HEK293 (cell line): ENCODE measurements at regions not wholly inside any gene's neighbourhood (a gene's known extent, or its start where the extent isn't known, plus 50 kb on each side); places are given as distances from the start of the nearest gene placed in this dataset.

ENCODE experiments used
- CTCF ChIA-PET: fragments of 350-600 bp; formaldehyde crosslinking; extraction: SDS; loops from one replicate; lab custom pipeline; 2021; ENCODE audit warnings: antibody characterized with exemption; lab: Yijun Ruan, JAX
- POLR2A ChIA-PET: fragments of 300-600 bp; formaldehyde crosslinking; extraction: SDS; loops from one replicate; lab custom pipeline; 2020; ENCODE audit warnings: antibody characterized with exemption, inconsistent platforms; lab: Yijun Ruan, JAX
- H3K27ac ChIP-seq: fragments of 200-500 bp; sonication (Bioruptor generic); 2 replicates; pipeline ENCODE4 v1.5.1; 2014; ENCODE audit warnings: low read depth, low read length, control low read depth, inconsistent platforms; ENCODE audit errors: extremely low read depth
- H3K36me3 ChIP-seq, 2 experiments: fragments of 200-500 bp in 1 of 2; sonication (Bioruptor generic) in 1 of 2; 1 replicate in 1 of 2; 2 replicates in 1 of 2; pipeline ENCODE4 v1.5.1; 2014 to 2017; ENCODE audit warnings: inconsistent platforms in 2 of 2, low read length in 2 of 2; ENCODE audit not compliant: control insufficient read depth in 2 of 2, insufficient read depth in 1 of 2
- H3K4me1 ChIP-seq: fragments of 200-500 bp; sonication (Bioruptor generic); 2 replicates; pipeline ENCODE4 v1.5.1; 2014; ENCODE audit warnings: mild to moderate bottlenecking, low read length, inconsistent platforms; ENCODE audit not compliant: control insufficient read depth, insufficient read depth
- H3K4me3 ChIP-seq: 2 replicates; pipeline ENCODE4 v1.5.1; 2011; ENCODE audit warnings: low read depth, mild to moderate bottlenecking, control low read depth, low read length, moderate library complexity
- H3K9me3 ChIP-seq: fragments of 200-500 bp; sonication (Bioruptor generic); 2 replicates; pipeline ENCODE4 v1.5.1; 2014; ENCODE audit warnings: low read depth, low read length, inconsistent platforms; ENCODE audit not compliant: control insufficient read depth, insufficient read depth
- IKZF3 ChIP-seq: fragments of 450-650 bp; IDR thresholded peaks from 2 replicates; pipeline ENCODE4 v1.5.0; 2018; ENCODE audit warnings: missing biosample characterization, mild to moderate bottlenecking, missing genetic modification characterization, moderate library complexity
- KLF16 ChIP-seq: fragments of 450-650 bp; formaldehyde crosslinking; IDR thresholded peaks from 2 replicates; pipeline ENCODE4 v1.5.1; 2017; ENCODE audit warnings: missing biosample characterization, missing genetic modification characterization
- PRDM2 ChIP-seq: fragments of 450-650 bp; formaldehyde crosslinking; IDR thresholded peaks from 2 replicates; pipeline ENCODE4 v1.5.1; 2016; ENCODE audit warnings: missing biosample characterization, missing genetic modification characterization, borderline replicate concordance
- REST ChIP-seq: fragments of 450-650 bp; formaldehyde crosslinking; IDR thresholded peaks from 2 replicates; pipeline ENCODE4 v1.5.1; 2016; ENCODE audit warnings: missing biosample characterization, missing genetic modification characterization
- WT1 ChIP-seq: fragments of 450-650 bp; formaldehyde crosslinking; IDR thresholded peaks from 2 replicates; pipeline ENCODE4 v1.5.1; 2016; ENCODE audit warnings: missing biosample characterization, missing genetic modification characterization
- ZBTB6 ChIP-seq: fragments of 450-650 bp; formaldehyde crosslinking; IDR thresholded peaks from 2 replicates; pipeline ENCODE4 v1.5.1; 2017; ENCODE audit warnings: missing biosample characterization, missing genetic modification characterization
- ZNF169 ChIP-seq: fragments of 450-650 bp; formaldehyde crosslinking; IDR thresholded peaks from 2 replicates; pipeline ENCODE4 v1.5.1; 2016; ENCODE audit warnings: missing biosample characterization, missing genetic modification characterization
- ZNF221 ChIP-seq: fragments of 450-650 bp; formaldehyde crosslinking; IDR thresholded peaks from 2 replicates; pipeline ENCODE4 v1.5.1; 2017; ENCODE audit warnings: missing biosample characterization, missing genetic modification characterization, borderline replicate concordance
- ZNF248 ChIP-seq: fragments of 450-650 bp; formaldehyde crosslinking; IDR thresholded peaks from 2 replicates; pipeline ENCODE4 v1.5.1; 2017; ENCODE audit warnings: missing biosample characterization, missing genetic modification characterization
- ZNF335 ChIP-seq: fragments of 450-650 bp; formaldehyde crosslinking; conservative IDR thresholded peaks from 2 replicates; pipeline ENCODE4 v1.5.1; 2016; ENCODE audit warnings: missing biosample characterization, missing genetic modification characterization
- ZNF560 ChIP-seq: fragments of 450-650 bp; formaldehyde crosslinking; IDR thresholded peaks from 2 replicates; pipeline ENCODE4 v1.5.1; 2017; ENCODE audit warnings: missing biosample characterization, missing genetic modification characterization, borderline replicate concordance
- ZNF623 ChIP-seq: fragments of 450-650 bp; formaldehyde crosslinking; IDR thresholded peaks from 2 replicates; pipeline ENCODE4 v1.5.1; 2016; ENCODE audit warnings: missing biosample characterization, missing genetic modification characterization
- ZNF645 ChIP-seq: fragments of 450-650 bp; formaldehyde crosslinking; IDR thresholded peaks from 2 replicates; pipeline ENCODE4; 2016; ENCODE audit warnings: missing biosample characterization, missing genetic modification characterization
- ZNF704 ChIP-seq: fragments of 450-650 bp; formaldehyde crosslinking; IDR thresholded peaks from 2 replicates; pipeline ENCODE4 v1.5.1; 2016; ENCODE audit warnings: missing biosample characterization, missing genetic modification characterization
- ZNF768 ChIP-seq: fragments of 450-650 bp; formaldehyde crosslinking; IDR thresholded peaks from 2 replicates; pipeline ENCODE4 v1.5.1; 2018; ENCODE audit warnings: missing biosample characterization, mild to moderate bottlenecking, missing genetic modification characterization
- ZNF785 ChIP-seq: fragments of 450-650 bp; formaldehyde crosslinking; IDR thresholded peaks from 2 replicates; pipeline ENCODE4 v1.5.1; 2016; ENCODE audit warnings: missing biosample characterization, missing genetic modification characterization
- ZSCAN23 ChIP-seq: fragments of 450-650 bp; formaldehyde crosslinking; IDR thresholded peaks from 2 replicates; pipeline ENCODE4 v1.5.1; 2016; ENCODE audit warnings: missing biosample characterization, missing genetic modification characterization
- ZSCAN4 ChIP-seq: fragments of 450-650 bp; formaldehyde crosslinking; IDR thresholded peaks from 2 replicates; pipeline ENCODE4 v1.5.1; 2017; ENCODE audit warnings: missing biosample characterization, missing genetic modification characterization

- no peak for TF ChIP-seq PRDM2 (tag by site-specific recombination)
- TF ChIP-seq ZNF221 (tag by site-specific recombination): no peak
- TF ChIP-seq IKZF3 (tag by site-specific recombination): no peak
- no peak for TF ChIP-seq ZNF248
These were observed 139.9 kb upstream of the TLE3 start (continued) for GRCh38 chr15:70237626-70238025.

GRCh38 chr15:70236341-70237086 lies 138.8 kb upstream of the TLE3 start:
- ChIA-PET CTCF (interaction anchor here (0.6 kb wide), 1 partner anchor 137 kb away, joined by 3 read pairs; no protein-coding TSS in a partner anchor), POLR2A (no interaction called here)
- Histone ChIP-seq H3K4me3 (no peak overlapping the region), H3K9me3 (peaks cover 5% of the 10 kb centered on the region), H3K4me1 (no peaks in the 10 kb centered on the region), H3K27ac (no peak overlapping the region), H3K36me3 (no peaks in the 10 kb centered on the region)
- no peak for TF ChIP-seq ZNF169 (tag by site-specific recombination)
- TF ChIP-seq ZSCAN23 (tag by site-specific recombination): no peak
- TF ChIP-seq WT1 (tag by site-specific recombination): no peak
- TF ChIP-seq ZNF645 (tag by site-specific recombination): no peak
- no peak for TF ChIP-seq ZNF335 (tag by site-specific recombination)
- no peak for TF ChIP-seq ZSCAN4 (tag by site-specific recombination)
- TF ChIP-seq ZNF704 (tag by site-specific recombination): no peak
- no peak for TF ChIP-seq ZBTB6 (tag by site-specific recombination)
- TF ChIP-seq ZNF768 (tag by site-specific recombination): no peak
- TF ChIP-seq REST (tag by site-specific recombination): no peak
- no peak for TF ChIP-seq ZNF623 (tag by site-specific recombination)
- no peak for TF ChIP-seq ZNF560 (tag by site-specific recombination)
- no peak for TF ChIP-seq ZNF785
- TF ChIP-seq KLF16 (tag by site-specific recombination): no peak
